Left lung (tissue), 4 donors: ENCODE measurements at regions not wholly inside any gene's neighbourhood (a gene's known extent, or its start where the extent isn't known, plus 50 kb on each side); places are given as distances from the start of the nearest gene placed in this dataset.

Source experiments
- ATAC-seq: fragments of 200-7000 bp; cut with Tn5 transposase; one replicate; pipeline ENCODE4 v1.9.1; 2020; ENCODE audit warnings: moderate library complexity
- DNase-seq, 4 donors: peaks; one replicate each; pipeline ENCODE4 v3.0.0-alpha.2; 2013 to 2020
- H3K27ac ChIP-seq, 2 donors: fragments of 200-600 bp; sonication (generic) in 1 of 2; one replicate each; pipeline versions ENCODE4 v1.5.0 to v1.8.0; 2020 to 2021
- H3K27me3 ChIP-seq, 2 donors: fragments of 200-600 bp; sonication (generic) in 1 of 2; one replicate each; pipeline versions ENCODE4 v1.5.0 to v1.8.0; 2020 to 2021
- H3K36me3 ChIP-seq, 2 donors: fragments of 200-600 bp; sonication (generic) in 1 of 2; one replicate each; pipeline versions ENCODE4 v1.5.0 to v1.8.0; 2020 to 2021
- H3K4me1 ChIP-seq, 2 donors: fragments of 200-600 bp; one replicate each; pipeline ENCODE4 v1.8.0; 2021
- H3K4me3 ChIP-seq, 2 donors: fragments of 200-600 bp; sonication (generic) in 1 of 2; one replicate each; pipeline versions ENCODE4 v1.5.0 to v1.8.0; 2020 to 2021; ENCODE audit warnings: mild to moderate bottlenecking in 1 of 2
- H3K9me3 ChIP-seq, 2 donors: fragments of 200-600 bp; sonication (generic) in 1 of 2; one replicate each; pipeline versions ENCODE4 v1.5.0 to v1.8.0; 2020 to 2021
- intact Hi-C, 2 donors: fragments of 100-400 bp; cut with DNase I; formaldehyde crosslinking; loops; one replicate each; pipeline versions ENCODE4 v1.11.2 to v1.14.2; 2022
- TF ChIP-seq, protein P1 (sequence below), 2 donors: fragments of 200-600 bp; sonication (generic) in 1 of 2; IDR thresholded peaks; one replicate each; pipeline versions ENCODE4 v1.5.0 to v1.8.0; 2021; ENCODE audit warnings: antibody characterized with exemption in 2 of 2
- donor health status: DM: no; HTN: yes; CAD: no.
- donor health status: DM: no; HTN: no; CAD: no.

DNA sequence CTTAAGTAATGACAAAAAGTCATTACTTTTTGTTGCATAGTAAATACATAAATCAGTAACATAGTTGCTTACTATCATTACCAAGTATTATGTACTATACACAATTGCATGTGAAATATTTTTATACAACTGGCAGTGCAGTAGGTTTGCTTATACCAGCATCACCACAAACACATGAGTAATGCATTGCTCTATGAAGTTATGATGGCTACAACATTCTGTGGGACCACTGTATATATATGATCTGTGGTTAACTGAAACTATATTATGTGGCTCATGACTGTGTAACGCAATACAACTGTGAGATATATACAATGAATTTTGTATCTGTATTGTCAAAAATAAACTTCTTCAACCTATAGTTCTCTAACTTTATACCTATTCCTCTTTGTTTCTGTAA lies 113.7 kb upstream of the RBMS3 start:
- Histone ChIP-seq H3K27me3 (no peaks in the 10 kb centered on the region), H3K4me3 (no peak overlapping the region), H3K9me3 (no peaks in the 10 kb centered on the region), H3K27ac (no peak overlapping the region), H3K36me3 (no peaks in the 10 kb centered on the region), H3K4me1 (peaks cover 0 to 5% of the 10 kb centered on the region in 2 donors)
- no peak for DNase-seq
- intact Hi-C loops: no loop called here
- ATAC-seq: no peak
- TF ChIP-seq, protein P1, sequence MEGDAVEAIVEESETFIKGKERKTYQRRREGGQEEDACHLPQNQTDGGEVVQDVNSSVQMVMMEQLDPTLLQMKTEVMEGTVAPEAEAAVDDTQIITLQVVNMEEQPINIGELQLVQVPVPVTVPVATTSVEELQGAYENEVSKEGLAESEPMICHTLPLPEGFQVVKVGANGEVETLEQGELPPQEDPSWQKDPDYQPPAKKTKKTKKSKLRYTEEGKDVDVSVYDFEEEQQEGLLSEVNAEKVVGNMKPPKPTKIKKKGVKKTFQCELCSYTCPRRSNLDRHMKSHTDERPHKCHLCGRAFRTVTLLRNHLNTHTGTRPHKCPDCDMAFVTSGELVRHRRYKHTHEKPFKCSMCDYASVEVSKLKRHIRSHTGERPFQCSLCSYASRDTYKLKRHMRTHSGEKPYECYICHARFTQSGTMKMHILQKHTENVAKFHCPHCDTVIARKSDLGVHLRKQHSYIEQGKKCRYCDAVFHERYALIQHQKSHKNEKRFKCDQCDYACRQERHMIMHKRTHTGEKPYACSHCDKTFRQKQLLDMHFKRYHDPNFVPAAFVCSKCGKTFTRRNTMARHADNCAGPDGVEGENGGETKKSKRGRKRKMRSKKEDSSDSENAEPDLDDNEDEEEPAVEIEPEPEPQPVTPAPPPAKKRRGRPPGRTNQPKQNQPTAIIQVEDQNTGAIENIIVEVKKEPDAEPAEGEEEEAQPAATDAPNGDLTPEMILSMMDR (IDR thresholded peaks at IDR 0.05): no peak

DNA sequence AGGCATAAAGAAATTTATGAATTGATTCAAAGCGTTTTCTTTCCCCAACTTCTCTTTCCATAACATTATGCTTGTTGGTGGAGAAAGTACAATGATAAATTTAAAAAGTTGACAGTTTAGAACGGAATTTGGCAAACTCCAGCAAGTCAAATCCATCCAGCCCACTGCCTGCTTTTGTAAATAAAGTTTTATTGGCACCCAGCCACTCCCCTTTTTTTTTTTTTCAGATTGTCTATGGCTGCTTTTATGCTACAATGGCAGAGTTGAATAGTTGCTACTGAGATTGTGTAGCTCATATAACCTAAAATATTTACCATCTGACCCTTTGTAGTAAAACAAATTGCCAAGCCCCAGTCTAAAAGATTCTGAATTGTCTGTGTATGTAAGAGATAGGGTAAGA lies 112.8 kb upstream of the RBMS3 start:
- ATAC-seq: no peak
- H3K27ac ChIP-seq: no peak overlapping the region
- no peak for DNase-seq
- no peaks in the 10 kb centered on the region for H3K36me3 ChIP-seq
- intact Hi-C loops: no loop called here
- H3K4me3 ChIP-seq: no peak overlapping the region
- TF ChIP-seq, protein P1 (IDR thresholded peaks at IDR 0.05): no peak
- no peaks in the 10 kb centered on the region for H3K27me3 ChIP-seq
- no peaks in the 10 kb centered on the region for H3K9me3 ChIP-seq
- H3K4me1 ChIP-seq: peaks cover 0 to 5% of the 10 kb centered on the region in 2 donors

DNA sequence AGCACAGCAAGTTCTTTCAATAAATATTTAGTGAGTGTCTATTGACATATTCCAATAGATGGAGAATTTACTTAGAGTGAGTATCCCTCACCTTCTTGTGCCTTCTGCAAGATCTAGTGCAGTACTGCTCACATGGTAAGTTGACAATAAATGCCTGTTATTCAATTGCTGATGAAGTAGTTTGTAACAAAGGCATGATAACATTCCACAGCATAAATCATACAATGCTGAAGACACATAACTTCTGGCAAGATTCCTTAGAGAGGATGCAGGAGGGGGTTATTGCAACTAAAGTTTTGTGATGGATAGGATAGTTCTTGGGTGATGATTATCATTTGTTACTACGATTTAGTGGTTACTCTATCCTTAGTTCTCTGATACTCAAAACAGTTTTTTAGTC lies 112.2 kb upstream of the RBMS3 start:
- Histone ChIP-seq H3K9me3 (no peaks in the 10 kb centered on the region), H3K4me3 (no peak overlapping the region), H3K27me3 (no peaks in the 10 kb centered on the region), H3K27ac (no peak overlapping the region), H3K36me3 (no peaks in the 10 kb centered on the region), H3K4me1 (peaks cover 0 to 5% of the 10 kb centered on the region in 2 donors)
- intact Hi-C loops: no loop called here
- ATAC-seq (no peak), DNase-seq (no peak)
- TF ChIP-seq, protein P1 (IDR thresholded peaks at IDR 0.05): no peak

DNA sequence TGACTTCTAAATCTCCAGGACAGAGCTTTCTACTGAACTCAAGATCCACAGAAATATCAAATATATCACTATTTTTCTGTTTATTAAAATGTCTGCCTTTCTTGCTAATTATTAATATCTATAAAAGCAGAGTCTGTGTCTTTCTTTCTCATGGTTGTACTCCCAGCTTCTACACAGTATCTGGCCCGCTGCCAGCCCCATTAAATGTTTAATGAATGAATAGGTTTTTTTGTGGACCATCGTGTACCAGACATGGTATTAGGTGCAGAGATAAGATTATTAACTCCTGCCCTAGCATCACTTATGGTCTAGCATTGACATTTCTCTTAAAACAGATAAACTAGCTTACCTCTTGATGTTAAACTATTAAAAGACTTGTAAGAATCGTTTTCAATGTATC lies 111.4 kb upstream of the RBMS3 start:
- intact Hi-C loops: no loop called here
- no peak overlapping the region for H3K4me3 ChIP-seq
- no peaks in the 10 kb centered on the region for H3K9me3 ChIP-seq
- ATAC-seq: no peak
- TF ChIP-seq, protein P1 (IDR thresholded peaks at IDR 0.05): no peak
- H3K4me1 ChIP-seq: peaks cover 0 to 5% of the 10 kb centered on the region in 2 donors
- H3K36me3 ChIP-seq: no peaks in the 10 kb centered on the region
- no peaks in the 10 kb centered on the region for H3K27me3 ChIP-seq
- no peak for DNase-seq
- H3K27ac ChIP-seq: no peak overlapping the region

DNA sequence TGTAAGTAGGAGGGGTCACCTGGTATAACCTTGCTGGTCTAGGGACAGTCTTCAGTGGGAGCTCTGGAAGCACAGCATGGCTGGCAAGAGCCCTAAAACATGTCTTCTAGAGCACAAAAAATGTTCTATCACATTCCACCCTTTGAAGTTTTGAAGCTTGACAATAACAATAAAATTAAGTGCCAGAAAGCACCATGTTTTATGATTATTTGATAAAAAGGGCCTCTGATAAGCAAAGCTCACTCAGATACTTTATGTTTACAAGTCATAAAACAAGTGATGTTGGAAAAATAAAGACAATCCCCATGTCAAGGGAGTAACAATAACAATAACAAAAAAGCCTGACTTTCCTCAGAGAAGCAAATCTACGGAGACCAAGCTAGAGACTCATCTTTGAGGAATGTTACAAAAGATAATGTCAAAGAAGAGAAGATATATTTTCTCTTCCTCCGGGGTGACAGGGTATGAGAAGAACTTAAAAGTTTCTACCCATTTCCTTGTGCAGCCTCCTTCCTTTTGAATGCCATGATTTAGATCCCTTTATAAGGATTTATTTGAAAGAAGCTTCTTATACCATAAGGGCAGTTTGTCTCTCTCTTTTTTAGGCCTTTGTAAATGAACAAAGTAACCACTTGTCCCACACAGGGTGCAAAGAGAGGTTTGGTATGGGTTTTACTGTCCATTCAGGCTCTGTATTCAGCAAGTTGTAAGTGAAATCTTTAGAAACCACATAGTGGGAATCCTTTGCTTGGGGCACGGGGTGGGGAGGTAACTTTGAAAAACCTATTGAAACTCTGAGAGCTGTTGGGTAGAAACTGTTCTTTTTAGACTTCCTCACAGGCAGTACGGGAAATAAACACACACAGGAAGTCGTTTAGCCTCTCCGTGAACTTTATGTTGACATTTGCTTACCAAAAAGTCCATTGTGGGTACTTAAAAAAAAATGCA lies 109.6 kb upstream of the RBMS3 start:
- TF ChIP-seq, protein P1 (IDR thresholded peaks at IDR 0.05): no peak
- ATAC-seq: no peak
- Histone ChIP-seq H3K9me3 (no peaks in the 10 kb centered on the region), H3K27me3 (no peaks in the 10 kb centered on the region), H3K4me3 (no peak overlapping the region), H3K4me1 (peaks cover 0 to 5% of the 10 kb centered on the region in 2 donors), H3K36me3 (no peaks in the 10 kb centered on the region), H3K27ac (peak overlapping the region in 1 of 2 donors; percentile 21)
- intact Hi-C loops: no loop called here
- peak in 2 of 4 donors; percentile 12 to 30 for DNase-seq
